ENCODE measurements at regions not wholly inside any gene's neighbourhood (a gene's known extent, or its start where the extent isn't known, plus 50 kb on each side); places are given as distances from the start of the nearest gene placed in this dataset.
"Not testable (repeated sequence)": the region's sequence is repeated elsewhere in the genome, so short reads cannot be mapped to it uniquely, and the experiment has no call there.

DNA sequence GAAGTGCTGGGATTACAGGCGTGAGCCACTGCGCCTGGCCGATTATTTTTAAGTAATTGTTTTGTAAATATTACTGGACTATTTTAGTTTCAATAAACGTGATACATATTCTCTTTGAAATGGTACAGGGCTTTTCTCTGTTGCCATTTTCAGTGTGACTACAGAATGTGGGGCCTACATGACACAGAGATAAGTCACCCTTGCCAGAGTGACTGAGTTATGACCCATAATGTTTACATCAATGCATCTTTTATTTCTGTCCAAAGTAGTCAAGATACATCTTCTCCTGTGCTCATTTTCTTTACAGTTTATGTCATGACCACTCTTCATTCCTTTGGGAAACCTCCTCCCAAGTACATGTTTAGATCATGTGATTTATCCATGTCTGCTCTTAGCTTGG lies 88.3 kb upstream of the GC start:
- Histone ChIP-seq H3K4me1 (ENCODE audit: control insufficient read depth, insufficient read depth, low read length) (no peaks in the 10 kb centered on the region), H3K9me3 (ENCODE audit: control insufficient read depth, low read depth, low read length) (peaks cover 7% of the 10 kb centered on the region), H3K4me3 (ENCODE audit: low read length) (no peak overlapping the region), H3K27ac (ENCODE audit: low read length) (no peak overlapping the region), H3K36me3 (ENCODE audit: control insufficient read depth, insufficient read depth, low read length) (no peaks in the 10 kb centered on the region), H3K27me3 (ENCODE audit: control insufficient read depth, insufficient read depth, low read length) (no peaks in the 10 kb centered on the region)
- WGBS (ENCODE audit: insufficient coverage, low lambda C conversion rate): 100% methylated on average over 1 of the region's 4 CpGs
- DNase-seq: no peak

DNA sequence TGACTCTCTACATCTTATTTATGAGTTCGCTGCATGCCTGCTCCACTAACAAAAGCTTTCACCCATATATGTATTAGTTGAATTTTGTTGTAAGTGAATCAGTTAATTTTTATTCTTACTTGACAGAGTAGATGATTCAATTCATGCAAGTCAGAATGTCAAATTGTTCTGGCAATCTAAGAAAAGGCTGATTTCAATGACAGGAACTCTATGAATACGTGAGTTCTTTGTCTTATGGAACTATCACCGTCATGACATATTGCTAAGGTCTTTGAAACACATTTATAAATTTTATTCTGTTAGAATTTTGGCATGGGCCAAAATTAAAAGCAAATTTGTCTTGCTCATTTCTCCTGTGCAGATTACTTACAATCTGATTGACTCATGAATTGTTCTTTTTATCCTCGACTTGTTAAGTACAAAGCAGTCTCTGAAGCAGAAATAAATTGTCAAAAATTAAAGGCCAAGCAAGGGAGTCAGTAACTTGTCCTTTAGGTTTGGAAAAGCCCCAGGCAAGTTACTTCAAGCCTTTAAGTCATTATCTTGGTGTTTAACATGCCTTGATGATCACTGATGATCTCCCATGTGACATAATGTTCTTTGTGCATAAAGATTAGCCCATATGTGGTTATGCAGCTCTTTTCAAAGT lies 89.0 kb upstream of the GC start:
- no peak for DNase-seq
- Histone ChIP-seq H3K4me1 (ENCODE audit: control insufficient read depth, insufficient read depth, low read length) (no peaks in the 10 kb centered on the region), H3K4me3 (ENCODE audit: low read length) (no peak overlapping the region), H3K27me3 (ENCODE audit: control insufficient read depth, insufficient read depth, low read length) (no peaks in the 10 kb centered on the region), H3K9me3 (ENCODE audit: control insufficient read depth, low read depth, low read length) (peaks cover 7% of the 10 kb centered on the region), H3K36me3 (ENCODE audit: control insufficient read depth, insufficient read depth, low read length) (no peaks in the 10 kb centered on the region), H3K27ac (ENCODE audit: low read length) (no peak overlapping the region)
- 100% methylated on average over 1 of the region's 4 CpGs for WGBS (ENCODE audit: insufficient coverage, low lambda C conversion rate)

DNA sequence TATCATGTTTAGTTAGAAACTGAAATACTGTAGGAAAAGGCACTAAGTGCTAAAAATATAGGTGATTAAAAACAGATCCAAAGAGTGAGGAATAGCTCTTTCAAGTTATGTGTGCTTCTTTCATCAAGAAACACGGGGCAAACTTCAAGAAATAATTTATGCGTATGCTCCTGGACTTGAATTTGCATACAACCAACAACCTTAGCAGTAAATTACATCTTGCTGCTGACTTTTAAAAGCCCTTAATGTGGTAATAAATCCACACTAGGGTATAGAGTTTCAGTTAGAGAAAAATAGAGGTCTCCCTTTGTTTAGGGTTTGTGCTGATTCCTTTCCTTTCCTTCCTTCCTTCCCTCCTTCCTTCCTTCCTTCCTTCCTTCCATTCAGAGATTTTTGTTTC lies 94.5 kb upstream of the GC start:
- Histone ChIP-seq H3K4me1 (ENCODE audit: control insufficient read depth, insufficient read depth, low read length) (no peaks in the 10 kb centered on the region), H3K4me3 (ENCODE audit: low read length) (no peak overlapping the region), H3K9me3 (ENCODE audit: control insufficient read depth, low read depth, low read length) (peaks cover 7% of the 10 kb centered on the region), H3K36me3 (ENCODE audit: control insufficient read depth, insufficient read depth, low read length) (no peaks in the 10 kb centered on the region), H3K27ac (ENCODE audit: low read length) (no peak overlapping the region), H3K27me3 (ENCODE audit: control insufficient read depth, insufficient read depth, low read length) (no peaks in the 10 kb centered on the region)
- no CpG with 5 or more reads among the region's 2 CpGs for WGBS (ENCODE audit: insufficient coverage, low lambda C conversion rate)
- DNase-seq: no peak

DNA sequence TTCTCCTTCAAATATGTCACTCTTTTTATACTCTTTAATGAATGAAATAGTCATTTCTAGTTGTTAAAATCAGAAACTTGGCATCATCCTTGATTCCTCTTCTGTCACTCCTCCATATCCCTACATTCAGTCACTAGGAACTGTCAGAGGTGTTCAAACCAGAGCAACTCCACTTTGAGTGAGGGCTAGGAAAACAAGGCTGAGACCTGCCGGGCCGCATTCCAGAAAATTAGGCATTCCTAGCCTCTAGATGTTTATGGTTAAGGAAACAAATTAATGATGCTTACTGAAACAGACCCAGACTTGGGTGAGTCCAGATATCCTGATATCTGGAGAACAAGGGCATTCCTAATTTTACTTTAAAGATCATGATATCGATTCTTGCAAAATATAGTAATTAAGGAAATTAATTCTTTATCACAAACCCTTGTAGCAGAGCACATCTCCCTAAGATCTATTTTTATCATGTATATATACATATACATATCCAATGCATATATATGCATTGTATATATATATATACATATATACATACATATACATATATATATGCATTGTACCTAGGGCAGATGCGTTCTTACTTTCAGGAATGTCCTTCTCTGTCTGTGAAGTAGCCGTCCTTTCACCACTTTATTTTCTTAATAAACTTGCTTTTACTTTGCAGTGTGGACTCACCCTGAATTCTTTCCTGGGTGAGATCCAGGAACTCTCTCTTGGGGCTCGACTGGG lies 98.4 kb upstream of the GC start:
- Histone ChIP-seq H3K27ac (ENCODE audit: low read length) (no peak overlapping the region), H3K4me3 (ENCODE audit: low read length) (no peak overlapping the region), H3K36me3 (ENCODE audit: control insufficient read depth, insufficient read depth, low read length) (no peaks in the 10 kb centered on the region), H3K27me3 (ENCODE audit: control insufficient read depth, insufficient read depth, low read length) (no peaks in the 10 kb centered on the region), H3K9me3 (ENCODE audit: control insufficient read depth, low read depth, low read length) (no peaks in the 10 kb centered on the region), H3K4me1 (ENCODE audit: control insufficient read depth, insufficient read depth, low read length) (no peaks in the 10 kb centered on the region)
- WGBS (ENCODE audit: insufficient coverage, low lambda C conversion rate): 83% methylated on average over 1 of the region's 6 CpGs
- no peak for DNase-seq

DNA sequence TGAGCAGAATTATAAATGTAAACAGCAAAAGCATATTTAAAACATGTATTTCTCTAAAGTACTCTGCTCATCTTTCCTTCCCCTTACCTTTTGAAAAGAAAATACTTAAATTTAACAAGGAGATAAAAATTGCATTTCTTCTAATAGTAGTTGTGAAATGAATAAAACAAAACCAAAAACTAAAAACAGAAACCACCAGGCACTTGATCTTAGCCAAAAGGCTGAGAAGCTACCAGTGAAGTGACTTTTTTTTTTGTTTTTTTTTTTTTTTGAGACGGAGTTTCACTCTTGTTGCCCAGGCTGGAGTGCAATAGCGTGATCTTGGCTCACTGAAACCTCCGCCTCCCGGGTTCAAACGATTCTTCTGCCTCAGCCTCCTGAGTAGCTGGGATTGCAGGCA lies 116.5 kb upstream of the GC start:
- H3K27ac ChIP-seq (ENCODE audit: low read length); H3K4me3 ChIP-seq (ENCODE audit: low read length); H3K9me3 ChIP-seq (ENCODE audit: control insufficient read depth, low read depth, low read length); DNase-seq; H3K27me3 ChIP-seq (ENCODE audit: control insufficient read depth, insufficient read depth, low read length); H3K4me1 ChIP-seq (ENCODE audit: control insufficient read depth, insufficient read depth, low read length); H3K36me3 ChIP-seq (ENCODE audit: control insufficient read depth, insufficient read depth, low read length): not testable (repeated sequence)
- WGBS (ENCODE audit: insufficient coverage, low lambda C conversion rate): no CpG with 5 or more reads among the region's 5 CpGs

DNA sequence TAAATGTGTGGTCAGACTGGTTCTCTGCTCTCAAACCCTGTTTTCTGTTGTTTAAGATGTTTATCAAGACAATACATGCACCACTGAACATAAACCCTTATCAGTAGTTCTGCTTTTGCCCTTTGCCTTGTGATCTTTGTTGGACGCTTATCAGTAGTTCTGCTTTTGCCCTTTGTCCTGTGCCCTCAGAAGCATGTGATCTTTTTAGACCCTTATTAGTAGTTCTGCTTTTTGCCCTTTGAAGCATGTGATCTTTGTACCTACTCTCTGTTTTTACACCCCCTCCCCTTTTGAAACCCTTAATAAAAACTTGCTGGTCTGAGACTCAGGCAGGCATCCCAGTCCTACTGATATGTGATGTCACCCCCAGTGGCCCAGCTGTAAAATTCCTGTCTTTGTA lies 121.7 kb upstream of the GC start:
- 33% methylated on average over 1 of the region's 1 CpG for WGBS (ENCODE audit: insufficient coverage, low lambda C conversion rate)

DNA sequence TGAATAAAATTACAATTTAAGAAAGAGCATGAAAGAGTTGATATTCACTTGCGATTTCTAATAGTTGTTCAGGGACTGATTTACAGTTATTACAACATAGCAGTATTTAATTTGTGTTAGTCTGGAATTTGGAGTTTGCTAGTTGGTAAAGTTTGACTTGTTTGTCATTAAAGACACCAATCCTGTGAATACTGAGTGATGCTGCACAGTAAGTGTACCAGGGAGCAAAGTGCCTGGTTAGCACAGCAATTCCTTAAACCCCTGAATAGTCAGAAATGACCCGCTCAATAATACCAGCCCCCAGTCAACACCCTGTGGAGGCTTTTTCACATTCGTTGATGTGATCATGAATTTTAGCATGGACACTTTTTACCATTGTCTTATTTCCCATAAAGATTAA lies 122.2 kb upstream of the GC start:
- H3K27ac ChIP-seq (ENCODE audit: low read length): no peak overlapping the region
- DNase-seq: no peak
- 100% methylated on average over 1 of the region's 3 CpGs for WGBS (ENCODE audit: insufficient coverage, low lambda C conversion rate)

More for the DNA sequence above, 121.7 kb upstream of the GC start:
- not testable (repeated sequence) for H3K27ac ChIP-seq (ENCODE audit: low read length); H3K27me3 ChIP-seq (ENCODE audit: control insufficient read depth, insufficient read depth, low read length); DNase-seq; H3K4me1 ChIP-seq (ENCODE audit: control insufficient read depth, insufficient read depth, low read length); H3K4me3 ChIP-seq (ENCODE audit: low read length); H3K36me3 ChIP-seq (ENCODE audit: control insufficient read depth, insufficient read depth, low read length)
- peaks cover 11% of the 10 kb centered on the region for H3K9me3 ChIP-seq (ENCODE audit: control insufficient read depth, low read depth, low read length)

DNA sequence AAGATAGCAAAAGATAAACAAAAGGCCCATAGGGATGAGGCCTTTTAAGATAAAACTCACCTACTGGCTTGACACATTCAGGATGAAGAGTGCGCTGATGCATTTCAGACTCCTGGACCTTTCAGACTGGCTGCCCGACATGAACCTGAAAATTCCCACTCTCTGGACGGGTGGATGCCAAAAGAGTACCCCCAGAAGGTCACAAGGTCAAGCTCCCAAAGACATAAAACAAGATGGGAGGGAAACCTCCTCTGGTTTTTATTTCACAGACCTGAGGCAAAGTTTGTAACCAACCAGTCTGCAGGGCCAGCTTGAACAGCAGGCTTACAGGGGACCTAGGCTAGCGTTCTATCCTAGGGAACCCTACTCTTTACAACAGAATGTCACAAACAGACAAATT lies 123.2 kb upstream of the GC start:
- DNase-seq: no peak
- WGBS (ENCODE audit: insufficient coverage, low lambda C conversion rate): no CpG with 5 or more reads among the region's 4 CpGs
- H3K9me3 ChIP-seq (ENCODE audit: control insufficient read depth, low read depth, low read length): peaks cover 11% of the 10 kb centered on the region

More for the DNA sequence above, 122.2 kb upstream of the GC start:
- Histone ChIP-seq H3K4me3 (ENCODE audit: low read length) (no peak overlapping the region), H3K36me3 (ENCODE audit: control insufficient read depth, insufficient read depth, low read length) (no peaks in the 10 kb centered on the region), H3K27me3 (ENCODE audit: control insufficient read depth, insufficient read depth, low read length) (no peaks in the 10 kb centered on the region), H3K4me1 (ENCODE audit: control insufficient read depth, insufficient read depth, low read length) (peaks cover 10% of the 10 kb centered on the region), H3K9me3 (ENCODE audit: control insufficient read depth, low read depth, low read length) (peaks cover 11% of the 10 kb centered on the region)

DNA sequence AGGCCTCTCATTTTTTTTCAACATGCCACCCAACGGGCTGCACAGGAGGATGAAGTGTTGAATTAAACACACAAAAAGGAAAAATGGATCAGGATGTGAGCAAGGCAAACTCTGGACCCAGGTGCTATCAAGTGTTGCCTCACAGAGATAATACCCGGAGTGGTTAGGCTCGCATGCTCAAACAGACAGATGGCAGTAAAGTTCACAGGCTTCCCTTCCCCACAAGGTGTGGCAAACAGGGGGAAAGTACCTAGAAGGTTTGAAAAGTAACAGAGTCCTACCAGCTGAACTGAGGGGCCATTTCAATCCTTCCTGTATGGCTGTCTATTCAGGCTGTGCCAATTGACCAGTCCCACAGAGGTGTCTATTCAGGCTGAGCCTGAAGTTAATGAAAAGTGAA lies 123.9 kb upstream of the GC start:
- Histone ChIP-seq H3K4me3 (ENCODE audit: low read length) (no peak overlapping the region), H3K27me3 (ENCODE audit: control insufficient read depth, insufficient read depth, low read length) (no peaks in the 10 kb centered on the region), H3K27ac (ENCODE audit: low read length) (no peak overlapping the region), H3K9me3 (ENCODE audit: control insufficient read depth, low read depth, low read length) (peaks cover 11% of the 10 kb centered on the region), H3K4me1 (ENCODE audit: control insufficient read depth, insufficient read depth, low read length) (peaks cover 10% of the 10 kb centered on the region), H3K36me3 (ENCODE audit: control insufficient read depth, insufficient read depth, low read length) (no peaks in the 10 kb centered on the region)
- peak; percentile 68 to 77 for DNase-seq
- no CpG with 5 or more reads among the region's 3 CpGs for WGBS (ENCODE audit: insufficient coverage, low lambda C conversion rate)

More for the DNA sequence above, 123.2 kb upstream of the GC start:
- no peaks in the 10 kb centered on the region for H3K36me3 ChIP-seq (ENCODE audit: control insufficient read depth, insufficient read depth, low read length)
- no peak overlapping the region for H3K27ac ChIP-seq (ENCODE audit: low read length)
- no peaks in the 10 kb centered on the region for H3K27me3 ChIP-seq (ENCODE audit: control insufficient read depth, insufficient read depth, low read length)
- peaks cover 10% of the 10 kb centered on the region for H3K4me1 ChIP-seq (ENCODE audit: control insufficient read depth, insufficient read depth, low read length)
- no peak overlapping the region for H3K4me3 ChIP-seq (ENCODE audit: low read length)

DNA sequence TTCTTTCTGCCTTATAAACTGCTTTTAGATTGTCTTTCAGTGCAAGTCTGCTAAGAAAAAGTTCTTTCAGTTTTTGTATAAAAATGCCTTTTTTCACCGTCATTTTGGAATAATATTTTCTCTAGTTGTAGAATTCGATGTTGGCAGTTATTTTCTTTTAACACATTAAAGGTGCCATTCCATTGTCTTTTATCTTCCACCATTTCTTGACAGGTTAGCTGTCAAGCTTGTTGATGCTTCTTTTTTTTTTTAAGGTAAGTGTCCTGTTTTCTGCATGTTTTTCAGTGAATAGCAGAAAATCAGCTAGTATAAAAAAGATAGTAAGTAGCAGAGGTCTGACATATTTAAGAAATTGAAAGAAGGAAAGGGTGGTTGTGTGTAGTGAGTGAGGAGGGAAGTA lies 118.5 kb upstream of the NPFFR2 start:
- peaks cover 2% of the 10 kb centered on the region for H3K4me1 ChIP-seq (ENCODE audit: control insufficient read depth, insufficient read depth, low read length)
- no peak for DNase-seq
- H3K36me3 ChIP-seq (ENCODE audit: control insufficient read depth, insufficient read depth, low read length): no peaks in the 10 kb centered on the region
- H3K27me3 ChIP-seq (ENCODE audit: control insufficient read depth, insufficient read depth, low read length): no peaks in the 10 kb centered on the region
- WGBS (ENCODE audit: insufficient coverage, low lambda C conversion rate): 88% methylated on average over 2 of the region's 2 CpGs
- H3K4me3 ChIP-seq (ENCODE audit: low read length): no peak overlapping the region
- no peaks in the 10 kb centered on the region for H3K9me3 ChIP-seq (ENCODE audit: control insufficient read depth, low read depth, low read length)
- no peak overlapping the region for H3K27ac ChIP-seq (ENCODE audit: low read length)

DNA sequence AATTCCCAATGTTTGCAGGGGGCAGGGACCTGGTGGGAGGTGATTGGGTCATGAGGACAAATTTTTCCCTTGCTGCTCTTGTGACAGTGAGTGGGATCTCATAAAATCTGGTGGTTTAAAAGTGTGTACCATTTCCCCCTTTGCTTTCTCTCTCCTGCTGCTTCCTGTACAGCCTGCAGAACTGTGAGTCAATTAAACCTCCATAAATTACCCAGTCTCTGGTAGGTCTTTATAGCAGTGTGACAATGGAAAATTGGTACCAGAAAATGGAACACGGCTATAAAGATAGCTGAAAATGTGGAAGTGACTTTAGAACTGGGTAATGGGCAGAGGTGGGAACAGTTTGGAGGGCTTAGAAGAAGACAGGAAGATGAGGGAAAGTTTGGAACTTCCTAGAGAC lies 108.7 kb upstream of the NPFFR2 start:
- H3K4me3 ChIP-seq (ENCODE audit: low read length): no peak overlapping the region
- no peaks in the 10 kb centered on the region for H3K36me3 ChIP-seq (ENCODE audit: control insufficient read depth, insufficient read depth, low read length)
- H3K27me3 ChIP-seq (ENCODE audit: control insufficient read depth, insufficient read depth, low read length): no peaks in the 10 kb centered on the region
- 86% methylated on average over 1 of the region's 1 CpG for WGBS (ENCODE audit: insufficient coverage, low lambda C conversion rate)
- no peaks in the 10 kb centered on the region for H3K9me3 ChIP-seq (ENCODE audit: control insufficient read depth, low read depth, low read length)
- DNase-seq: no peak
- no peak overlapping the region for H3K27ac ChIP-seq (ENCODE audit: low read length)
- no peaks in the 10 kb centered on the region for H3K4me1 ChIP-seq (ENCODE audit: control insufficient read depth, insufficient read depth, low read length)
